ACHN (cell line): ENCODE measurements at regions not wholly inside any gene's neighbourhood (a gene's known extent, or its start where the extent isn't known, plus 50 kb on each side); places are given as distances from the start of the nearest gene placed in this dataset.

ENCODE experiments used
- DNase-seq: peaks from one replicate; pipeline ENCODE4 v3.0.0-alpha.2; 2015
- in situ Hi-C: cut with HindIII; loops from 2 replicates; pipeline ENCODE4 v1.10.0; 2017; ENCODE audit warnings: low sequenced_read_pairs, low pct_ligation_motif_present, low pct_unique_long_range_greater_than_20kb

DNA sequence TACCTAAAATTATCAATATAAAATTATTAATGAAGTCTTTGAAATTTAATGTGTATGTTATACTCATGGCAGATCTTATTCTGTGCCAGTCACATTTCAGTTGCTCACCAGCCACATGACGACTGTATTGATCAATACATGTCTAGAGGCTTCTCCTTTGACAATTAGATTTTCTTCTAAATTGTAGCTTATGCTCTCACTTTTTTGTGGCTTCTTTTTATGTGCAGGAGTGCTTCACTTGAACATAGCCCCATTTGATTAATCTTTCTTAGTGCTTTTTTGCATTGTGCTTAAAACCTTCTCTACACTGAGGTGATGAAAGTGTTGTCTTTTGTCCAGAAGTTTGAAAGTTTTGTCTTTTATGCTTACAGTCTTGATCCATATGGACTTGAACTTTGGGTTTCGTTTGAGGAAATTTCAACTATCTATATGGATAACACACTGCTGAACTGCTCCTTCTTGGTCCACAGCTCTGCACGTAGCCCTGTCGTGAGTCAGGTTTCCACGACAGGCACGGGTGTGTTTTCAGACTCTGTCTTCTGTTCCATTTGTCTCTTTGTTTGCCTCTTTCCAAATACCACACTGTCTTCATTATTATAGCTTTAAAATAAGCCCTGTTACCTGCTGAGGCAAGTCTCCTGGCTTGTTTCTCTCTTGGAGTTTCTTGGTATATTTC lies 393.9 kb upstream of the CFAP20DC start:
- in situ Hi-C loops, result no loop called here
- no peak for DNase-seq

DNA sequence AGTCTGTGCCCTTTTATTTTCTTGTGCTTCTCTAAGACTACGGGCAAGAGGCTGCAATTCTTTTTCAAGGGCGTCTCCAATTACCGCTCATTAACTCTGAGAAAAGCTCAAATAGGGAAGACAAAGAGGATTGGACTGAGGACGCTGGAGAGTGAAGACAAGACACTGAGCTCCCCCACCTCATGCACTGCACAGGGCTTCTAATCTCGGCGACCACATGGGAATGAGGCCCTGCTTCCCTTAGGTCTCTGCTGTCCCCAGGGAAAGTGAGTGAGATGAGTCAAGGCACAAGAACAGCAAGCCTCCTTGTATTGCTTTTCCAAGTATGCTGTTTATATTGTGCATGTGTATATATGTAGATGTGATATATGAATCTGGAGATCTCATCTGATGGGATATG lies 392.2 kb upstream of the CFAP20DC start:
- DNase-seq, result no peak

DNA sequence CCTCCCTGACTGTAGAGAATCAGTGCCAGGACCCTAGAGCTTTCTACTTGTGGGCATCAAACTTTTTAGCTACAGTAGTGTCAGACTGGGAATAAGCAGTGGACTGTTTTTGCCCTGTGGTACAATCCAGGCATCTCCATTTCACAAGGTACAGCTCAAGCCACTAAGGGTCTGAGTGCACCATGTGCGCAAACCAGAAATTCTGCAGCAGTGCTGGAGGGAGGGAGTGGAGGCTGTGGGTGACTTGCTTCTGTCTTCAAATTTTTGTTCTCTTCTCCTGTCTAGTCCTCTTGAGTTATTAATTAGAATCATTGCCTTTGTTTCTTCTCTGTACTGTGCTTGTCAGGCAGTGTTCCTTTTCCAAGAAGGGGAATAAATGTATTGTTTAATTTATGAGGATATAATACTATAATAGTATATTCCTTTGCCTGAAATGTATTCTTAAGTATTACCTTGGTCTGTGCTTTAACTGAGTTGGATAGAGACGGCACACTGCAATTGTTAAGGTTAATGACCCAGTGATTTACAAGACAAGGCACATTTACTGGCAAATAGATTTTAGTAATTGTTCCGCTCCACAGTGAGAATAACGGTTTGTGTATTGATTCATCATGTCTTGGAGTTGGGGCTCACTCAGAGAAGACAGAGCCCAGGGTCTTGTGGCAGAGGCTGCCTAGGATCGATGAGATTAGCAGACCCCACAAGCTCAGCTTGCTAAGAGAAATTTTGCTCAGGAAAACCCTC lies 390.6 kb upstream of the CFAP20DC start:
- in situ Hi-C loops, result no loop called here
- no peak for DNase-seq

More for the DNA sequence above, 392.2 kb upstream of the CFAP20DC start:
- in situ Hi-C loops, result no loop called here

DNA sequence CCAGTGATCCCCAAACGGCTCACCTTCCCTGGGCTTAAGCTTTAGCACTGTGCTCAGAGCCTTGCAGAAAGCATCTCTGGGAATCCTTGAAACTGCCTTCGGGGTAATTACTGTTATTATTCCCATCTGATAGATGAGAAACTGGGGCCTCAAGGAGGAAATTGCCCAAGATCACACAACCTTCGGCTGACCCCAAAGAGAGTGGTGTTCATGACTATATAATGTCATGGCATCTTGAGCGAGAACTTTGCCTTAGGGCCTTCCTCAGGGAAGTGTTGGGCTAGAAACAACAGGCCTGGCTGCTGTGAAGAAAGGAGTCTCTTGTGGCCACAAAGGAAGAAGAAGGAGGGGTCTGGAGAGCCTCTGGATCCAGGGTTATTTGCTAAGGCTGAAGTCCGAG lies 388.7 kb upstream of the CFAP20DC start:
- in situ Hi-C loops, result no loop called here
- DNase-seq, result no peak

DNA sequence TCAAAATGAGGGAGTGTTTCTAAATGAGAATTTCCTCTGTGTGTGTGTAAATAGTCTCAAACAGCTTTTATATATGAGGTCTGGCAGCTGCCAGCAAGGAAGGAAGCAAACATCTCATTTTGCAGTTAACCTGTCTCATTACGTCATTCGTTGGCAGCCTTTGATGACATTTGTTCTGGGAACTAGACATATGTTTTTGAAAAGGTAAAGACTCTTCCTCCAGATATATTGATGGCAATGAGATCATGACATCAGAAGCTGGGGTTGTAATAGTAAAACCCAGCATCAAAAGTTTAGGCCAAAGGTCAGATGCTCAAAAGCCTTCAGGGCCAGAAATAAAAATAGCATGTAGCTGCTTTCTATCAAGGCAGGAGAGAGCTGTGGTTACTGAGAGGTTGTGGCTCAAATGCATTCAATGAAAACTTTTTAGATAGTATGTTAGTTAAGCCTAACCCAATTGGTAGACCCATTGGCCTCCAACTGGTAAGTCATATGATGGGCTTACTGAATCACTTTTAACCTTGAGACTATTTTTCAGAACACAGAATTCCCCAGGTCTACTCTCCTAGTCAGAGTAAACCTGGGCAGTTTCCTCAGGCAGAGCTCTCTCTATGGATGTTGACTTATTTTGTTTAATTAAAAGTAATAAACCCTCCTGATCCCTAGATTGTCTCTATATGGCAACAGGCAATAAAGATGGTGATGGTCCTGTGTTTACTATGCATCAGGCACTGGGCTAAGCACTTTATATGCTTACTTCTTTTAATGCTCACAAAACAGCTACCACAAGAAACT lies 386.5 kb upstream of the CFAP20DC start:
- in situ Hi-C loops, result no loop called here
- DNase-seq, result no peak

DNA sequence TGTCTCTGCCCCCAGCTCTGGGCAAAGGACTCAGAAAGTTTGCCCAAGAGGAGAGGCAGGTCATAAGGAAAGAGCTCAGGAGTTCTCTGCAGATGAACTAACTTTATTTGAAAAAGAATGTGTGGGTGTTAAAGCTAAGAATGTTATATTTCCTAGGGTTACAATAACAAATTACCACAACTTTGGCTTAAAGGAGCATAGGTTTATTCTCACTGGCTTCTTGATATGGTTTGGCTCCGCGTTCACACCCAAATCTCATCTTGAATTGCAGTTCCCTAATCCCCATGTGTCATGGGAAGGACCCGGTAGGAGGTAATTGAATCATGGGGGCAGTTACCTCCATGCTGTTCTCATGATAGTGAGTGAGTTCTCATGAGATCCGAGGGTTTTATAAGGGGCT lies 383.7 kb upstream of the CFAP20DC start:
- in situ Hi-C loops, result no loop called here
- no peak for DNase-seq

DNA sequence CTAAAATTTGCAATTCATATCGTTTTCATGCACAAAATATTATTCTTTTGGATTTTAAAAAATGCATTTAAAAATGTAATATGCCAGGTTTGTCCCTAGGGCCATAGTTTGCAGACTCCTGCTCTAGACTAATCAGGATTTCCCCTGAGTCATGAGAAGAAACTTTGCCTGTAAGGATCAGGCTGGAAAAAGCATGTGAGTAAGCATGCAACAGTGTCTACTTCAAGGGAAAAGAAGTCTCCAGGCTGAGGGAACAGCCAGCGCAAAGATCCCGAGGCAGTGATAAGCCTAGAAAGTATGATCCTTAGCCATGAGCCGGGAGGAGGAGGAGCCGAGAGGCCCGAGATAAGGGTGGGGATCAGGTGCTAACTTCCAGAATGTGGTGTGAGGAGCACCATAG lies 382.8 kb upstream of the CFAP20DC start:
- in situ Hi-C loops, result no loop called here
- no peak for DNase-seq

DNA sequence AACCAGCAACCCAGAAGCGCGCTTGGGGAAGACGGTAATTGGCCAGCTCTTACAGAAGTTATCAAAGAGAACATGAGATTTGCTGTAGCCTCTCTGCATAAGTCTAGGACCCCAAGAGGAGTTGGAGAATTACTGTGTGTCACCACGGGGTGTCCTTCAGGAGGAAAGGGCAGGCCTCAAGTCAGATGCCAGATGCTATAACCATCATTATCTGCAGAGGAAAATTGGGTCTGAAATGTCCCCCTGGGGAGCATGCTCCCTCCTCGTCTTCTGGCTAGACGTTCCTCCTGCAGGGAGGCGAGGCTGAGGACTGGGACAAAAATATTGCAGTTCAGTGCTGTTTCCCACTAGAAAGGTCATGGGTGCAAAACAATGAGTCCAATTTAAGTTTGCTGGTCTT lies 380.5 kb upstream of the CFAP20DC start:
- DNase-seq, result no peak
- in situ Hi-C loops, result no loop called here

DNA sequence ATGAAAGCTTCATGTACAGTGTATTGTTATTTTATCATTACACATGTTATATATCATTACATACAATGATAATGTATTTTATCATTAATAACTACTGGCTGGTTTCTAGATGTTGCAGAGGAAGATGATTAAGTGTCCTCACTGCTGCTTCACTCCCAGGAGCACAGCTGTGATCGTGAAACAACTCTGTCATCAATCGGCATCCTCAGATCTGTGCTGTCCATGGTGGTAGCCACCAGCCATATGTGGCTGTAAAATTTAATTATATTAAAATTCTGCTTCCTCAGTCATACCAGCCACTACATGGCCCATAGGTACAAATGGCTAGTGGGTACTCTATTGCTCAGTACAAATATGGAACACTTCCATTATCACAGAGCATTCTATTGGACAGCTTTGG lies 379.4 kb upstream of the CFAP20DC start:
- DNase-seq, result no peak
- in situ Hi-C loops, result no loop called here

DNA sequence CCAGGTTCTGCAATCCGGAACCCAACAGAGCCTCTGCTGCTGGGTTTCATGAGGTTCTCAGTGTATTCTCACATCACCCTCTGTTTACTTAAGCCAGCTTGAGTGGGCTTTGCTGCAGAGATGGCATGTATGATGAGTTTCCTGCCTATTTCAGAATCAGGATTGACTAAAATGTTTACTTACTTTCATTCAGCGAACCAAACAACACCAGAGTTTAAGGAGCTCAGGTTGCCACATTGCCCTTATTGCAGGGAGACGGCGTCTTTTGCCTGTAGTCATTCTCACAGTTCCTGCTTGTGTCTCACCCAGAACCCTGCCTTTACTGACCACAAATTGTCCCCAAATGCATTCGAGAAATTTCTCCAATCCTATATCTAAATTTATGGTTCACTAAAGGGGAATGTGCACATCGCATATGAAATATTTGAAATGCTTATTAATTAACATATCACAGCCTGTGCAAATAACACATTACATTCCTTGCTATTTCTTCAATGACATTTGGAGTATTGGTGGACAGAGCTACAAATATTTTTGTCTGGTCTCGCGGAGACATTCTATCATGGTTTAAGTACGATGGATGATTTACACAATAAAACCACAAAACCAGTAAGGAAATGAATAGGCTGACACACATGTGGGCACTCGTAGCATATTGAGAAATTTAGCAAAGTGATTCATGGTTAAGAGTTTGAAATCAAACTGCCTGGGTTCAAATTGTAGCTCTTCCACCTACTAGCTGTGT lies 377.2 kb upstream of the CFAP20DC start:
- no peak for DNase-seq

DNA sequence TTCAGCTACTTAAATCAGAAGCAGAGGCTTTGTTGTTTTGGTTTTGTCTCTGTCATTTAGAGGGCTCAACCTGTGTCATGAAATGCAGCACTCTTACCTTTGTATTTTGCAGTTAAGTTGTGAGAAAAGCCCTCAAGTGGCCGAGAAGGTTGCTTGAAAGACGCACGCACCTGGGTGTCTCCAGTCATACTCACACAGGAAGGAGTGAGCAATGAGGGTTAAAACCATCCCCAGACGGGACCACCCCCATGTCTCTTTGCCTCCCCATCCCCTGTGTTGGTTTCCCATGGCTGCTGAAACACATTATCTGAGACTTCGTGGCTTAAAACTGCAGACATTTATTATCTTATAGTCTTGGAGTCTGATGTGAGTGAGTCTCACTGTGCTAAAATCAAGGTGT lies 376.1 kb upstream of the CFAP20DC start:
- DNase-seq, result no peak
- in situ Hi-C loops, result no loop called here

More for the DNA sequence above, 377.2 kb upstream of the CFAP20DC start:
- in situ Hi-C loops, result no loop called here

DNA sequence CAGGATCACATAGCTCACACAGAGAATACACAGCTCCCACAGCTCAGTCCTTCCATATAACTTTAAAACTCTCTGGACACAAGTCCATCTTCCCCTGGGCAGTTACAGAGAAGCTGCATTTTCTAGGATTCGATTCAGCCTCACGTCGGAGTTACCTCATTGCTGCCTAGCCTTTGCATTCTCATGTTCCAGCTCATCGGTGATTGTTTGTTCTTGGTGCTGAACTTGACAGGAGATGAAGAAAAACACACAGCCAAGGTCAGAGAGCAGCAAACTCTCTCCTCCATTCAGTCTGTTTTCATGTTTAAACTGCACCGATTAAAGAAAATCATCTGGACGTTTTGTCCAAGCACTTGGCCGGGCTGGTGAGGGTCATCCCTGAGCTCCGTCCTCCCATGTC lies 375.5 kb upstream of the CFAP20DC start:
- in situ Hi-C loops, result no loop called here
- no peak for DNase-seq

DNA sequence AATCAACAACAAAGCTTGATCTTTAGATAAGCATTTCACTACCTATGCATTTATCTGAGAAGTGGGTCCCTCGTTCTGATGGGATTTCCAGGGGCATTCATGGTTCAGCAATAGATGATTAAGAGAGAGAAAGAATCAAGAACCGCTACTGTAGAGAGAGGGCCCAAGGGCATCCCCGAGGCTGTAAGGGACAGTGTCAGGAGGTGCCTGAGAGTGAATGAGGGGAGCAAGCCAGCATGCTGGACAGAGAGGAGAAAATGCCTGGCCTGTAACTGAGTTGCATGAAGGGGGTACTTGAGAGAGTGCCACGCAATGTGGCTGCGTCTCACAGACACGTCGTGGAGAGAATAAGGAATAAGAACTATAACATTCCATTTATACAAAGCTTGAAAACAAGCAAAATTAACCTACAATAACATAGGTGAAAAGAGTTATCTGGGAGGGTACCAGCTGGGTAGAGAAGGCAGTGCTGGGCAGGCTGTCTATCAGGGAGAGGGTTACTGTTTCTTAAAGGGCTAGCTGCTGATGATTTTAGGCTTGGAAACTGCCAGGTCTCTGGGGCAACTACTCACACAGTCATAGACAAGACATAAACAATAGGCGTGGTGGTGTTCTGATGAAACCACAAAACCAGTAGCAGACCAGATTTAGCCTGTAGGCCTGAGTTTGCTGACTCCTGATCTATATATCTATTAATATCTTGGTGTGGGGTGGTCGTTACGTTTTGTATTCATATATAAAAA lies 374.6 kb upstream of the CFAP20DC start:
- in situ Hi-C loops, result no loop called here
- no peak for DNase-seq

DNA sequence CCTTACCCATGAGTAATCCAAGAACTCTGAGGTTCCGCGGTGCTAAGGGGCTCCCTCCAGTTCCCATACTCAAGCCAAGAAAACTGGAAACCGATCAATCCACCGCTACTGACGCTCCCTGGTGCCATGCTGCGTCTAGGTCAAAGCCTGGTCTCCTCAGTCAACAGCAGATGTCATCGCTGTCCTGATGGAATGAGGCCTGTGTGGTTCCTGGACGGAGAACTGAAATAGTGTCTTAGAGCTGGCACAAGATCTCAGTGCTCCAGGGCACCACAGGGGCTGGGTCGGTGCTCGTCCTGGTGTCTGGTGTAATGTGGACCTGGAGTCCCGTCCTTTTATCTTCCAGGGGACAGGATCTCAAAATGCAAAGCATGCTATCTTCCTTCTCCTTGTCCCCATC lies 373.9 kb upstream of the CFAP20DC start:
- DNase-seq, result no peak
- in situ Hi-C loops, result no loop called here

DNA sequence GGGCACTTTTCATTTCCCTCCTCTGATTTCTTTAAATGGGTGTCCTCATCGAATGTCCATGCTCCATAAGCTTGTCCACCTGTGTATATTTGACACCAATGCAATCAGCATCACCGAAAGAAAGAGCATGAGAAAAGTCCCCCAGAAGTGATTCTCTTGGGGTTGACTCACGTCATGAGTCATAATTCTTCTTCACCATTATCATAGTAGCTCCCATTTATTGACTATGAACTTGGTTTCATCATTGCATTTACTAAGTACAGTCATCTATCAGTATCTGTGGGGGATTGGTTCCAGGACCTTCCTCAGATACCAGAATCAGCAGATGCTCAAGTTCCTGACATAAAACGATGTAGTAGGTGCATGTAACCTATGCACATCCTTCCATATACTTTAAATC lies 372.5 kb upstream of the CFAP20DC start:
- no peak for DNase-seq
- in situ Hi-C loops, result no loop called here

DNA sequence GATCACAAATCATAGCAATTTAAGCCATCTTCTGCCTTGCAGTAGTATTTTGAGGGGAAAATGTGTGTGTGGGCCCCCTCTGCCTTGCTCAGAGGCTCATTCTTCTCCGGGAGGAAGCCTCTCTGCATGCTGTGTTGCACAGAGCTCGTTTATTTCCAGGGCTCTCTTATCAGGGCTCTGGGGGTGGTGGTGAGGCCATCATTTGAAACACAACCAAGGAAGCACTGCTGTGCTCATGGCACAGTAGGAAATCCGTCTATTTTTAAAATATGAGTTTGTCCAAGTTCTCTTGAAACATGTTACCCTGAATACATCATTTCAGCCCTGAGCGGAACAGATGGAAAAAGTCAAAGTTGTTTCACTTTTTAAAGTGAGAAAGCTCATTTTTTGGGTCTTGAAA lies 369.0 kb upstream of the CFAP20DC start:
- DNase-seq, result no peak
- in situ Hi-C loops, result no loop called here

DNA sequence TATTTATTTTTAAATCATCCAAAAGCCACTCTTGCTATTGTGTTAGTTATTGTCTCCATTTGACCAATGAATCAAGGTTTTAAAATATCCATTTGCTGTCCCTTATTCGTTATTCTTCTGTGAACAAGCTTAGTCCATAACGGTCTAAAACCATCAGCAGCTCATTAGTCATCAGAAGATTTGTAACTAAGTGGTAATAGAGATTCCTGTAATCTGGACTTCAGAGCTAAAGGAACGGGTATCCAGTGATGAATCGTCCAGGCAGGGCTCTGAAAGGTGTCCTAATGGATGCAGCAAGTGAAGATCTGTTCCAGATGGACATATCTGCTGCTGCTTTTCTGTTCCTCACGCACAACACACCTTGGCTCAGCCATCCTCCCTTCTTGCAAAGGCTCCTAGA lies 362.7 kb upstream of the CFAP20DC start:
- no peak for DNase-seq
- in situ Hi-C loops, result no loop called here

DNA sequence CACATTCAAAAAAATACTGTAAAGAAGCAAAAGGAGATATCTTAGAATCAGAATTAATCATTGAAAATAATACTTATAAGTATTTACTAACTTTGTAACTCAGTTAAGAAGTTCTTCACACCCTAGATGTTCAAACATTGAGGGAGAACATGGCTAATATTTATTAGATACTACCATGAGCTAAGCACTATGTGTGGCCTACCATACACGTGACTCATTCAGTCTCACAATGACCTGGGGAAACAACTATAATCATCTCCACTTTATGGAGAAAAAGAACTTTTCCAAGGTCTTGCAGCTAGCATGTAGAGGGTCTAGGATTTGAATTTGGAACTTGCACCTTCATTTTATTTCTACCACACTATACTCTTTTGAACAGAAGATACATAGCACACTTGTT lies 361.9 kb upstream of the CFAP20DC start:
- DNase-seq, result no peak
- in situ Hi-C loops, result no loop called here
